D721Med (cell line): ENCODE measurements at regions not wholly inside any gene's neighbourhood (a gene's known extent, or its start where the extent isn't known, plus 50 kb on each side); places are given as distances from the start of the nearest gene placed in this dataset.

Source experiments
- DNase-seq: peaks from one replicate; pipeline ENCODE4 v3.0.0; 2011; ENCODE audit warnings: low spot score; ENCODE audit not compliant: insufficient read length
- FAIRE-seq: peaks from 2 replicates; lab custom pipeline; 2011; peaks lifted over from hg19 to GRCh38; lab: Jason Lieb, UNC
- TF ChIP-seq, protein P1 (sequence below): IDR thresholded peaks from 2 replicates; pipeline ENCODE4 v1.5.1; 2012; ENCODE audit warnings: mild to moderate bottlenecking, control low read depth; ENCODE audit not compliant: insufficient read depth; ENCODE audit errors: missing control alignments

- FAIRE-seq (no peak), DNase-seq (no peak)
- TF ChIP-seq, protein P1, sequence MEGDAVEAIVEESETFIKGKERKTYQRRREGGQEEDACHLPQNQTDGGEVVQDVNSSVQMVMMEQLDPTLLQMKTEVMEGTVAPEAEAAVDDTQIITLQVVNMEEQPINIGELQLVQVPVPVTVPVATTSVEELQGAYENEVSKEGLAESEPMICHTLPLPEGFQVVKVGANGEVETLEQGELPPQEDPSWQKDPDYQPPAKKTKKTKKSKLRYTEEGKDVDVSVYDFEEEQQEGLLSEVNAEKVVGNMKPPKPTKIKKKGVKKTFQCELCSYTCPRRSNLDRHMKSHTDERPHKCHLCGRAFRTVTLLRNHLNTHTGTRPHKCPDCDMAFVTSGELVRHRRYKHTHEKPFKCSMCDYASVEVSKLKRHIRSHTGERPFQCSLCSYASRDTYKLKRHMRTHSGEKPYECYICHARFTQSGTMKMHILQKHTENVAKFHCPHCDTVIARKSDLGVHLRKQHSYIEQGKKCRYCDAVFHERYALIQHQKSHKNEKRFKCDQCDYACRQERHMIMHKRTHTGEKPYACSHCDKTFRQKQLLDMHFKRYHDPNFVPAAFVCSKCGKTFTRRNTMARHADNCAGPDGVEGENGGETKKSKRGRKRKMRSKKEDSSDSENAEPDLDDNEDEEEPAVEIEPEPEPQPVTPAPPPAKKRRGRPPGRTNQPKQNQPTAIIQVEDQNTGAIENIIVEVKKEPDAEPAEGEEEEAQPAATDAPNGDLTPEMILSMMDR = no peak
These were observed 110.5 kb downstream of the CEBPB start for GRCh38 chr20:50301165-50301564.

- DNase-seq (no peak), FAIRE-seq (no peak)
- TF ChIP-seq, protein P1 = no peak
These were observed 111.1 kb downstream of the CEBPB start for GRCh38 chr20:50301712-50302111.

DNA sequence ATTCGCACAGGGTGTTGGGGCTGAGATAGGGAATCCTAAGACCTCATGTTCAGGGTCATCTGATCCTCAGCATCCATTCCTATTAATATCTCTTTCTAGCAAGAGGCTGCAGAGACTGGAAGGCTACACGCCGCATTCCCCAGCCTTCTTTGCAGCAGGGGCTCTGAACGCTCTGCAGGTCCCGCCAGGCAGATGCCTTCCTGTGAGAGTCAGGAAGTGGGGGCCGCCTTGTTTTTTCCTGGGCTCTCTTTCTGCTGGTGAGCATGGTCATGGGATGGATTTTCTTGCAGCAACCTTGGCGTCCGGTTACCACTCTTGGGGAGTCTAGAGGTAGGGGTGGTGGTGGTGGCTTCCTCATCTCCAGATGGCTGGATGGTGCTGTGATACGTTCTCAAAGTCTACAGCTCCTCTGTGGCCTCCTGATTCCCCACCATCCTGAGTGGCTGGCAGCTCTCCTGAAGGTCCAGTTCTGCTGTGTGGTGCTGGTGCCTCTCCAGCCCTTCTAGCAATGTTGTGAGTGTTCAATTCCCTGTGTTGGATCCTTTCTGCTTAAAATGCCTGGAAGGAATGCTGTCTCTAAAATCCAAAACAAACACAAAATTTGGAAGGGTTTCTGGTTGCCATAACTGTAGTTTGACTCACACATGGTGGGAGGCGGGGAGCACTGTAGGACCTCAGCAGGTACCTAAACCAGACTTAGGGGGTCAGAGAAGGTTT is 111.9 kb downstream of the CEBPB start:
- TF ChIP-seq, protein P1 = no peak
- no peak for FAIRE-seq
- DNase-seq = no peak

DNA sequence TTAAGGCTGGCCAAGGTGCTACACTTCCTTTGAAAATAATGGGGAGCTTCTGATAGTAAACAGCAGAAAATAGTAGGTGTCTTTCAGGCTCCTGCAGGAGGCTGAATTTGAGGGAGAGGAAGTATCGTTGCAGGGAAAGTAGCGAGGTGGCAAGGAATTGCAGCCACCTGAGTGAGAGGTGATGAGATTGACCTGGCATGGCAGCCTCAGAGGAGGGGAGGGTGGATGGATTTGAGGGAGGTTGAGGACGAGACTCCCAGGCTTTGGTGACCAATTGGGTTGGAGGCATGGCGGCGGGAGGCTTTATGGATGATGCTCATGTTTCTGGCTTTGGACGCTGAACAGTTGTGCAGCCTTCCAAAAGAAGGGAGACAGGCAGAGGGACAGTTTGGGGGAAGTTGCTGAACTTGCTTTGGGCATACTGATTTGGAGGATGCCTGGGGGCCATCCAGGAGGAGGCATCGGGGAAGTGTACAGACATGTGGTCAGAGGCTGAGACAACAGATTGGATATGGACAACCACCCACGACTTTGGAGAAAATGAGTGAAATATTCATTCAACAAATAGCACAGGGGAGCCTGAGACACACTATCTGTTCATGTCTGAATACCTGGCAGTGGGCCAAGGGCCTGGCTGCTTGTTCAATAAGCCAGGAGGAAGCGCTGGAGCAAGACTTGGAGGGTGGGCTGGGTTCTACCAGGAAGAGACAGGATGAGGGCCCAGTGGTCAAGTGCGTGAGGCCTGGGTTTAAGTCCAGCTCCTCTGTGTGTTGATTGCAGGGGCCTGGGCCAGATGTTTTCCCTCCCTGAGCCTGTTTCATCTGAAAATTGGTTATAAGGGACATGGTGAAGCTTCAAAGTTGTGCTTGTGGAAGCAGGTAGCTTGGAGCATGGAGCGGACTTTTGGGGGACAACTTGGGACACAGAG is 113.2 kb downstream of the CEBPB start:
- DNase-seq (no peak), FAIRE-seq (no peak)
- TF ChIP-seq, protein P1 = no peak

DNA sequence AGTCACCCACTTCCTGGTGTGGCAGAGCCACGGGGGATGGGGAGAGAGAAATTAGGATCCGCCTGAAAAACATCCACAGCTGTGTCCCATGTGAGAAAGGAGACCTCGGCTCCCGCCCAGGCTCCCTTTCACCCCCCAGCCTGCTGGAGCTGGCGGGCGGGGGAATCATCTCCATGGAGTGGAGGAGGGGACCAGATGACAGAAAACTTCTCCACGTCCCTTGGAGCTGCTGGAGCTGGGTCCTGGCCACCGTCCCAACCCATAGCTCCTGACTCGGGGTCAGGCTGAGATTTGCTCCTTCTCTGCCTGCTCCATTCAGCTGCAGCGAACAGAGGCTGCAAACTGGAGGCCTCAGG is 113.8 kb downstream of the CEBPB start:
- TF ChIP-seq, protein P1 = no peak
- DNase-seq (no peak), FAIRE-seq (no peak)

DNA sequence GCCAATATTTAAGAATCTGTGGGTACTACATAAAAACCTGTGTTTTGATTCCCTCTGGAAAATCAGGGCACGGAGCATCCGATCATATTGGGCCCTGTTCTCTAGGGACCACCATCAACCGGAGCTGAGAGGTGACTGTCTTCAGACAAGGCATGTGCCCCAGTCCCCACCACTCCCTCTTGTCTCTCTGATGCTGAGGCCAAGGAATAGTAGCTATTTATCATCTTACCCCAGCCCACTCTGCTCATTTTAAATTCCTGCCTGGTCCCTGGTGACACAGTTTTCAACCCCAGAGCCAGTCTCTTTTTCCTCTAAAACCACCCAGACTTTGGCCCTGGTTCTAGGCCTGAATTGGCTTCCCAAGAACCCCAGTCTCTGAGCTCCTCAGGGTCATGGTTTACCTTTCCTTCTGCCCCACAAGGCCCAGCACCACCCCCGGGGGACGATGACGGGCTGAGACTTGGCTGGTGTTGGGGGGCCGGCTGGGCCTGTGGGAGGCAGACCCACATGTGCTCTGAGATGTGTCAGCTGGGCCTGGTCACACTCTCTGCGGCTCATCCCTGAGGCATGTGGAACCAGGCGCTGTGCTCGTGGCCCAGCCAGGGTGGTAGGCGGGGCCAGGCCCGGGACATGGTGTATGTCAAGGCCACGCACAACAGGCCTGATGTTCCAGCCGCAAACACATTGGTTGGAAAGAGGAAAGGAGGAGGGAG is 114.4 kb downstream of the CEBPB start:
- TF ChIP-seq, protein P1 = no peak
- no peak for FAIRE-seq
- no peak for DNase-seq
